Large intestine (tissue), 3 donors: ENCODE measurements at regions not wholly inside any gene's neighbourhood (a gene's known extent, or its start where the extent isn't known, plus 50 kb on each side); places are given as distances from the start of the nearest gene placed in this dataset.
A peak's percentile ranks its signal among the peaks of the same experiment; 100 is the strongest.
"Not testable (repeated sequence)": the region's sequence is repeated elsewhere in the genome, so short reads cannot be mapped to it uniquely, and the experiment has no call there.

Source experiments
- DNase-seq, 2 donors: peaks; one replicate each; pipeline versions ENCODE4 v3.0.0 to v3.0.0-alpha.2; 2013
- H3K27ac ChIP-seq: one replicate; pipeline ENCODE4 v1.5.1; 2013; ENCODE audit warnings: low read length
- H3K27me3 ChIP-seq: 2 replicates; pipeline ENCODE4 v1.6.1; 2013; ENCODE audit warnings: low read length; ENCODE audit not compliant: control insufficient read depth, insufficient read depth
- H3K36me3 ChIP-seq: 2 replicates; pipeline ENCODE4 v1.6.1; 2013; ENCODE audit warnings: low read length; ENCODE audit not compliant: control insufficient read depth, insufficient read depth
- H3K4me1 ChIP-seq: one replicate; pipeline ENCODE4 v1.6.1; 2013; ENCODE audit warnings: low read length; ENCODE audit not compliant: control insufficient read depth, insufficient read depth
- H3K4me3 ChIP-seq: one replicate; pipeline ENCODE4 v1.5.1; 2013; ENCODE audit warnings: low read length
- H3K9me3 ChIP-seq: one replicate; pipeline ENCODE4 v1.6.1; 2013; ENCODE audit warnings: mild to moderate bottlenecking, low read depth, low read length, moderate library complexity; ENCODE audit not compliant: control insufficient read depth
- WGBS: methylation state at CpG from one replicate; pipeline ENCODE4 v1.1.5; 2013; ENCODE audit warnings: low lambda C conversion rate; ENCODE audit not compliant: insufficient coverage; 5-methylcytosine and 5-hydroxymethylcytosine counted together

- H3K27me3 ChIP-seq = no peaks in the 10 kb centered on the region
- DNase-seq = peak; percentile 13 to 52
- no peaks in the 10 kb centered on the region for H3K36me3 ChIP-seq
- no CpG with 5 or more reads among the region's 5 CpGs for WGBS
- H3K4me1 ChIP-seq = peaks cover 3% of the 10 kb centered on the region
- no peak overlapping the region for H3K4me3 ChIP-seq
- no peaks in the 10 kb centered on the region for H3K9me3 ChIP-seq
- no peak overlapping the region for H3K27ac ChIP-seq
Measured at GRCh38 chr5:124512952-124513632, 233.3 kb downstream of the ZNF608 start.

DNA sequence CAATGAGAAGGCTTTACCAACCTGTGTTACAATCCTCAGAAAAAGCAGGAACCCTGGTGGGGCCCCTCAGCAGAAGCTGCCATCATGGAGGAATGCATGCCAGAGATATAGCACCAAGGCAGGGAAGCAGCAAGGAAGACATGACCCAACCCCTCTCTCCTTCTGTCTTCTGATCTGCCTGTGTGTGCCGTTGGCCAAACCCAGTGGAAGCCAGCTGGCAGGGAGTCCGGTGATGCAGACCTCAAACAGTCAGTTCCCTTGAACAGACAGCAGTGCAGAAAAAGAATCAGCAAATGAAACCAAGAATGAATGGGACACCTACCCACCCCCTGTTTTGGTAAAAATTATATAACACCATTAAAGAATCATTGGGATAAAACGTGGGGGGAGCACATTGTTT lies 234.2 kb downstream of the ZNF608 start:
- Histone ChIP-seq H3K4me3 (no peak overlapping the region), H3K9me3 (no peaks in the 10 kb centered on the region), H3K27me3 (no peaks in the 10 kb centered on the region), H3K36me3 (no peaks in the 10 kb centered on the region), H3K27ac (no peak overlapping the region), H3K4me1 (peaks cover 3% of the 10 kb centered on the region)
- 83% methylated on average over 1 of the region's 3 CpGs for whole genome bisulfite sequencing
- no peak for DNase-seq

DNA sequence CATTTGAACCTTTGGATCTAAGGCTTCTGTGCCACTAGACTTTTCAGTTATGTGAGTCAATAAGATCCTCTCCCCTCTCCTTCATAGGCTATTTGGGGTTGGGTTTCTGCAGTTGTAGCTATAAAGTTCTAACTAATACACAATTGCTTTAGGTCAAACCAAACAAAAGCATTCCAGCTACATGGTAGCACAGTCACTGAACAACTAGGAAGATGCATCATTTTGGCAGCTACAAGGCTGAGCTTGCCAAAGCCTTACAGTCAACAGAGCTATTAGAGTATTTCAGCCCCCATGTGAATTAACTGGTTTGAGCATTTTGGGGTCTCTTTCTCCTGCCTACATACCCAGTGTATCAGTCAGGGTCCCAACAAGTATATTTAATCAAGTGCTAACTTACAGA lies 234.6 kb downstream of the ZNF608 start:
- H3K36me3 ChIP-seq = no peaks in the 10 kb centered on the region
- H3K4me3 ChIP-seq = no peak overlapping the region
- H3K27ac ChIP-seq = no peak overlapping the region
- H3K4me1 ChIP-seq = peaks cover 3% of the 10 kb centered on the region
- no peak for DNase-seq
- H3K9me3 ChIP-seq = no peaks in the 10 kb centered on the region
- no peaks in the 10 kb centered on the region for H3K27me3 ChIP-seq

- Histone ChIP-seq H3K9me3 (no peaks in the 10 kb centered on the region), H3K27me3 (no peaks in the 10 kb centered on the region), H3K36me3 (no peaks in the 10 kb centered on the region), H3K4me3 (no peak overlapping the region), H3K4me1 (no peaks in the 10 kb centered on the region), H3K27ac (no peak overlapping the region)
- WGBS = 80% methylated on average over 1 of the region's 2 CpGs
- no peak for DNase-seq
Measured at GRCh38 chr5:124507688-124508087, 238.8 kb downstream of the ZNF608 start.

GRCh38 chr5:124504081-124504916 lies 242.1 kb downstream of the ZNF608 start:
- Histone ChIP-seq H3K4me3 (no peak overlapping the region), H3K36me3 (no peaks in the 10 kb centered on the region), H3K27me3 (no peaks in the 10 kb centered on the region), H3K4me1 (no peaks in the 10 kb centered on the region), H3K9me3 (no peaks in the 10 kb centered on the region), H3K27ac (no peak overlapping the region)
- WGBS = no CpG with 5 or more reads among the region's 4 CpGs
- DNase-seq = no peak

- DNase-seq = no peak
Measured at GRCh38 chr5:124502551-124502950, 243.9 kb downstream of the ZNF608 start.

GRCh38 chr5:124499818-124500217 lies 246.6 kb downstream of the ZNF608 start:
- not testable (repeated sequence) for H3K36me3 ChIP-seq, DNase-seq, H3K4me1 ChIP-seq, H3K27ac ChIP-seq, H3K4me3 ChIP-seq, H3K27me3 ChIP-seq, H3K9me3 ChIP-seq
- no CpG with 5 or more reads among the region's 5 CpGs for WGBS

More at GRCh38 chr5:124502551-124502950, 243.9 kb downstream of the ZNF608 start:
- Histone ChIP-seq H3K36me3 (no peaks in the 10 kb centered on the region), H3K4me1 (no peaks in the 10 kb centered on the region), H3K9me3 (no peaks in the 10 kb centered on the region), H3K27me3 (no peaks in the 10 kb centered on the region), H3K4me3 (no peak overlapping the region), H3K27ac (no peak overlapping the region)
- WGBS = 70% methylated on average over 2 of the region's 5 CpGs

GRCh38 chr5:124496968-124497367 lies 249.5 kb downstream of the ZNF608 start:
- not testable (repeated sequence) for H3K9me3 ChIP-seq, H3K4me1 ChIP-seq, H3K27ac ChIP-seq, H3K4me3 ChIP-seq, H3K27me3 ChIP-seq, H3K36me3 ChIP-seq, DNase-seq
- 100% methylated on average over 1 of the region's 4 CpGs for WGBS

DNA sequence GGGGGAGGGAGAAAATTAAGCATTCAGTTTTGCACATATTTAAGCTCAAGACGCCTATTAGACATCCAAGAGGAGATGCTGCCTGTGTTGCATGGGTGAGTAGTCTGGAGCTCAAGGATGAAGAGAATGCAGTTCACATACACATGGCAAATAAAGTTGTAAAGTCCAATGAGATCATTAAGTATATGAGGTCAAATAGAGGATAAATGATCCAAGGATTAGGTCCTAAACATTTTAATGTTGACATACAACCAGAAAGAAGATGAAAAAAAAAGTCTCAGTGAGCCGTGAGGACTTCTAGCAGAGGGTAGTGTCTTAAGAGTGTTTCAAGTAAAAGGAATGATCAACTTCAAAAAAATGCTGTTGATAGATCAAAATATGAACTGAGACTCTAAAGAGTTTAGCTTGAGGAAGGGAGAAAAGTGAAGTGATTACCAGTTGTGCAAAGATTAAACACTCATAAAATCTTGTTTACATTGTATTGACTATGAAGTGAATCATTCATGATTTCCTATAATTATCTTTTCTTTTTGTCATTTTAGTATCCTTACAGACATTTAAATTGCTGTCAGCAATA lies 251.8 kb downstream of the ZNF608 start:
- H3K4me1 ChIP-seq = no peaks in the 10 kb centered on the region
- 17% methylated on average over 1 of the region's 2 CpGs for WGBS

GRCh38 chr5:124492444-124493224 lies 253.8 kb downstream of the ZNF608 start:
- H3K27ac ChIP-seq = no peak overlapping the region
- DNase-seq = no peak
- no peaks in the 10 kb centered on the region for H3K27me3 ChIP-seq
- H3K9me3 ChIP-seq = peaks cover 3% of the 10 kb centered on the region
- whole genome bisulfite sequencing = no CpG with 5 or more reads among the region's 13 CpGs
- no peak overlapping the region for H3K4me3 ChIP-seq
- no peaks in the 10 kb centered on the region for H3K4me1 ChIP-seq
- no peaks in the 10 kb centered on the region for H3K36me3 ChIP-seq

More for the DNA sequence above, 251.8 kb downstream of the ZNF608 start:
- no peaks in the 10 kb centered on the region for H3K27me3 ChIP-seq
- no peak overlapping the region for H3K4me3 ChIP-seq
- no peaks in the 10 kb centered on the region for H3K36me3 ChIP-seq
- H3K27ac ChIP-seq = no peak overlapping the region
- peaks cover 3% of the 10 kb centered on the region for H3K9me3 ChIP-seq
- no peak for DNase-seq
